ENCODE measurements at regions not wholly inside any gene's neighbourhood (a gene's known extent, or its start where the extent isn't known, plus 50 kb on each side); places are given as distances from the start of the nearest gene placed in this dataset.
A peak's percentile ranks its signal among the peaks of the same experiment; 100 is the strongest.

GRCh38 chr4:10320130-10320529, 137.1 kb downstream of the ZNF518B start (continued):
- peak; percentile 73 for TF ChIP-seq CTCF (CRISPR knock-in tag; IDR thresholded peaks at IDR 0.05)
- peak; percentile 71 for TF ChIP-seq PBX2 (CRISPR knock-in tag; IDR thresholded peaks at IDR 0.05)
- no peak for TF ChIP-seq RFXANK (CRISPR knock-in tag; IDR thresholded peaks at IDR 0.05)
- TF ChIP-seq ZNF264 (CRISPR knock-in tag; IDR thresholded peaks at IDR 0.05) = no peak
- TF ChIP-seq ZNF773 (CRISPR knock-in tag; IDR thresholded peaks at IDR 0.05; ENCODE audit: borderline replicate concordance) = no peak
- TF ChIP-seq ZNF253 (CRISPR knock-in tag; IDR thresholded peaks at IDR 0.05; ENCODE audit: borderline replicate concordance) = no peak
- TF ChIP-seq PATZ1 (CRISPR knock-in tag; IDR thresholded peaks at IDR 0.05) = no peak
- no peak for TF ChIP-seq ZNF235 (CRISPR knock-in tag; IDR thresholded peaks at IDR 0.05; ENCODE audit: borderline replicate concordance)
- TF ChIP-seq ZKSCAN8 (CRISPR knock-in tag; IDR thresholded peaks at IDR 0.05; ENCODE audit: borderline replicate concordance) = no peak
- no peak for TF ChIP-seq ZNF354B (CRISPR knock-in tag; IDR thresholded peaks at IDR 0.05)
- no peak for TF ChIP-seq HNF1B (CRISPR knock-in tag; IDR thresholded peaks at IDR 0.05)
- no peak for TF ChIP-seq ZNF672 (CRISPR knock-in tag; IDR thresholded peaks at IDR 0.05)
- TF ChIP-seq ZNF766 (CRISPR knock-in tag; IDR thresholded peaks at IDR 0.05; ENCODE audit: borderline replicate concordance) = no peak
- TF ChIP-seq ZFP90 (CRISPR knock-in tag; IDR thresholded peaks at IDR 0.05; ENCODE audit: borderline replicate concordance) = no peak
- no peak for TF ChIP-seq SCMH1 (CRISPR knock-in tag; IDR thresholded peaks at IDR 0.05; ENCODE audit: borderline replicate concordance)
- TF ChIP-seq ZNF282 (IDR thresholded peaks at IDR 0.05; ENCODE audit: partially characterized antibody) = no peak
- TF ChIP-seq ARHGAP35 (CRISPR knock-in tag; IDR thresholded peaks at IDR 0.05; ENCODE audit: borderline replicate concordance) = no peak
- no peak for TF ChIP-seq ZSCAN12 (CRISPR knock-in tag; IDR thresholded peaks at IDR 0.05)
- no peak for TF ChIP-seq EEA1 (CRISPR knock-in tag; IDR thresholded peaks at IDR 0.05; ENCODE audit: borderline replicate concordance)
- TF ChIP-seq IKZF1 (IDR thresholded peaks at IDR 0.05) = no peak
- no peak for TF ChIP-seq BRD4 (CRISPR knock-in tag; IDR thresholded peaks at IDR 0.05)
- no peak for TF ChIP-seq HNRNPH1 (optimal IDR thresholded peaks at IDR 0.05; ENCODE audit: low read depth, low read length)
- TF ChIP-seq ZFP1 (CRISPR knock-in tag; IDR thresholded peaks at IDR 0.05) = no peak
- TF ChIP-seq HDAC1 (CRISPR knock-in tag; IDR thresholded peaks at IDR 0.05) = 0 out of 2 replicates have a peak, but pooled peaks have one; percentile 21
- TF ChIP-seq KAT8 (CRISPR knock-in tag; IDR thresholded peaks at IDR 0.05) = no peak
- TF ChIP-seq FOXA1 (IDR thresholded peaks at IDR 0.05) = no peak
- TF ChIP-seq FOXA1 (CRISPR knock-in tag; IDR thresholded peaks at IDR 0.05) = no peak
- TF ChIP-seq IKZF4 (CRISPR knock-in tag; IDR thresholded peaks at IDR 0.05; ENCODE audit: borderline replicate concordance, low read depth, not compliant biosample characterization) = no peak
- TF ChIP-seq ZNF720 (CRISPR knock-in tag; IDR thresholded peaks at IDR 0.05) = no peak
